Stimulated activated naive CD8-positive, alpha-beta T cell treated with anti-CD3 and anti-CD28 coated beads, Interleukin-15, Interleukin-2, amounts not matched to agents 100 ng/mL and 50 ng/mL, for 24 hours (primary cell): ENCODE measurements at regions not wholly inside any gene's neighbourhood (a gene's known extent, or its start where the extent isn't known, plus 50 kb on each side); places are given as distances from the start of the nearest gene placed in this dataset.

ENCODE experiments used
- H3K27ac Mint-ChIP-seq: one replicate; pipeline ENCODE4 v1.8.0; 2021; ENCODE audit warnings: mild to moderate bottlenecking, mixed read lengths
- H3K27me3 Mint-ChIP-seq: one replicate; pipeline ENCODE4 v1.8.0; 2021; ENCODE audit warnings: mixed read lengths
- H3K36me3 Mint-ChIP-seq: one replicate; pipeline ENCODE4 v1.8.0; 2021; ENCODE audit warnings: low read depth, mixed read lengths
- H3K4me1 Mint-ChIP-seq: one replicate; pipeline ENCODE4 v1.8.0; 2021; ENCODE audit warnings: low read depth, mixed read lengths
- H3K4me3 Mint-ChIP-seq: one replicate; pipeline ENCODE4 v1.8.0; 2021; ENCODE audit warnings: mild to moderate bottlenecking, mixed read lengths
- H3K9me3 Mint-ChIP-seq: one replicate; pipeline ENCODE4 v1.8.0; 2021; ENCODE audit warnings: mixed read lengths

GRCh38 chr12:125455556-125455955 is 390.3 kb downstream of the AACS start:
- Mint-ChIP-seq H3K27ac (no peak overlapping the region), H3K36me3 (no peaks in the 10 kb centered on the region), H3K9me3 (peaks cover 8% of the 10 kb centered on the region), H3K27me3 (peaks cover 9% of the 10 kb centered on the region), H3K4me3 (no peak overlapping the region), H3K4me1 (no peaks in the 10 kb centered on the region)

GRCh38 chr12:125458552-125459268 is 393.5 kb downstream of the AACS start:
- peaks cover 9% of the 10 kb centered on the region for H3K27me3 Mint-ChIP-seq
- no peaks in the 10 kb centered on the region for H3K9me3 Mint-ChIP-seq
- H3K36me3 Mint-ChIP-seq: no peaks in the 10 kb centered on the region
- H3K4me3 Mint-ChIP-seq: no peak overlapping the region
- no peak overlapping the region for H3K27ac Mint-ChIP-seq
- no peaks in the 10 kb centered on the region for H3K4me1 Mint-ChIP-seq

GRCh38 chr12:125461831-125462230 is 396.6 kb downstream of the AACS start:
- Mint-ChIP-seq H3K9me3 (no peaks in the 10 kb centered on the region), H3K36me3 (no peaks in the 10 kb centered on the region), H3K4me1 (no peaks in the 10 kb centered on the region), H3K27ac (no peak overlapping the region), H3K4me3 (no peak overlapping the region), H3K27me3 (peaks cover 5% of the 10 kb centered on the region)

GRCh38 chr12:125463386-125463785 is 398.2 kb downstream of the AACS start:
- no peak overlapping the region for H3K27ac Mint-ChIP-seq
- H3K36me3 Mint-ChIP-seq: no peaks in the 10 kb centered on the region

GRCh38 chr12:125467363-125467762 is 402.1 kb downstream of the AACS start:
- Mint-ChIP-seq H3K4me3 (no peak overlapping the region), H3K9me3 (no peaks in the 10 kb centered on the region), H3K27ac (no peak overlapping the region), H3K27me3 (no peaks in the 10 kb centered on the region), H3K36me3 (no peaks in the 10 kb centered on the region), H3K4me1 (no peaks in the 10 kb centered on the region)

More at GRCh38 chr12:125463386-125463785, 398.2 kb downstream of the AACS start:
- no peaks in the 10 kb centered on the region for H3K27me3 Mint-ChIP-seq
- H3K4me1 Mint-ChIP-seq: no peaks in the 10 kb centered on the region
- H3K9me3 Mint-ChIP-seq: no peaks in the 10 kb centered on the region
- no peak overlapping the region for H3K4me3 Mint-ChIP-seq

GRCh38 chr12:125469683-125470082 is 404.4 kb downstream of the AACS start:
- Mint-ChIP-seq H3K36me3 (no peaks in the 10 kb centered on the region), H3K4me1 (no peaks in the 10 kb centered on the region), H3K27me3 (peaks cover 1% of the 10 kb centered on the region), H3K9me3 (no peaks in the 10 kb centered on the region), H3K27ac (no peak overlapping the region), H3K4me3 (no peak overlapping the region)

- H3K27ac Mint-ChIP-seq: no peak overlapping the region
- no peaks in the 10 kb centered on the region for H3K9me3 Mint-ChIP-seq
- H3K36me3 Mint-ChIP-seq: no peaks in the 10 kb centered on the region
- peaks cover 5% of the 10 kb centered on the region for H3K27me3 Mint-ChIP-seq
- no peaks in the 10 kb centered on the region for H3K4me1 Mint-ChIP-seq
- no peak overlapping the region for H3K4me3 Mint-ChIP-seq
Observed at GRCh38 chr12:125470838-125471783, 405.9 kb downstream of the AACS start.

- Mint-ChIP-seq H3K4me1 (no peaks in the 10 kb centered on the region), H3K36me3 (no peaks in the 10 kb centered on the region)
Observed at GRCh38 chr12:125473501-125473900, 408.3 kb downstream of the AACS start.

GRCh38 chr12:125487336-125487735 is 422.1 kb downstream of the AACS start:
- H3K4me1 Mint-ChIP-seq: no peaks in the 10 kb centered on the region
- peaks cover 14% of the 10 kb centered on the region for H3K9me3 Mint-ChIP-seq
- H3K27me3 Mint-ChIP-seq: no peaks in the 10 kb centered on the region
- H3K27ac Mint-ChIP-seq: no peak overlapping the region
- no peaks in the 10 kb centered on the region for H3K36me3 Mint-ChIP-seq
- no peak overlapping the region for H3K4me3 Mint-ChIP-seq

More at GRCh38 chr12:125473501-125473900, 408.3 kb downstream of the AACS start:
- Mint-ChIP-seq H3K4me3 (no peak overlapping the region), H3K27me3 (peaks cover 14% of the 10 kb centered on the region), H3K27ac (no peak overlapping the region), H3K9me3 (no peaks in the 10 kb centered on the region)

- no peaks in the 10 kb centered on the region for H3K27me3 Mint-ChIP-seq
Observed at GRCh38 chr12:125491553-125491952, 426.3 kb downstream of the AACS start.

GRCh38 chr12:125492354-125493270 is 427.4 kb downstream of the AACS start:
- Mint-ChIP-seq H3K27me3 (no peaks in the 10 kb centered on the region), H3K36me3 (no peaks in the 10 kb centered on the region), H3K27ac (no peak overlapping the region), H3K9me3 (peaks cover 4% of the 10 kb centered on the region), H3K4me1 (no peaks in the 10 kb centered on the region), H3K4me3 (no peak overlapping the region)

More at GRCh38 chr12:125491553-125491952, 426.3 kb downstream of the AACS start:
- Mint-ChIP-seq H3K36me3 (no peaks in the 10 kb centered on the region), H3K4me3 (no peak overlapping the region), H3K27ac (no peak overlapping the region), H3K4me1 (no peaks in the 10 kb centered on the region), H3K9me3 (peaks cover 8% of the 10 kb centered on the region)

- H3K27ac Mint-ChIP-seq: no peak overlapping the region
- no peaks in the 10 kb centered on the region for H3K36me3 Mint-ChIP-seq
- no peaks in the 10 kb centered on the region for H3K4me1 Mint-ChIP-seq
- H3K4me3 Mint-ChIP-seq: no peak overlapping the region
- no peaks in the 10 kb centered on the region for H3K9me3 Mint-ChIP-seq
- no peaks in the 10 kb centered on the region for H3K27me3 Mint-ChIP-seq
Observed at GRCh38 chr12:125493704-125494308, 428.6 kb downstream of the AACS start.

GRCh38 chr12:125503128-125503527 is 437.9 kb downstream of the AACS start:
- no peaks in the 10 kb centered on the region for H3K27me3 Mint-ChIP-seq
- H3K4me1 Mint-ChIP-seq: no peaks in the 10 kb centered on the region
- no peaks in the 10 kb centered on the region for H3K9me3 Mint-ChIP-seq
- H3K27ac Mint-ChIP-seq: no peak overlapping the region
- no peaks in the 10 kb centered on the region for H3K36me3 Mint-ChIP-seq
- H3K4me3 Mint-ChIP-seq: no peak overlapping the region

GRCh38 chr12:125509195-125509594 is 444.0 kb downstream of the AACS start:
- Mint-ChIP-seq H3K4me3 (no peak overlapping the region), H3K27ac (no peak overlapping the region), H3K4me1 (no peaks in the 10 kb centered on the region), H3K36me3 (no peaks in the 10 kb centered on the region), H3K27me3 (peaks cover 5% of the 10 kb centered on the region), H3K9me3 (no peaks in the 10 kb centered on the region)
